ENCODE measurements at regions not wholly inside any gene's neighbourhood (a gene's known extent, or its start where the extent isn't known, plus 50 kb on each side); places are given as distances from the start of the nearest gene placed in this dataset.

DNA sequence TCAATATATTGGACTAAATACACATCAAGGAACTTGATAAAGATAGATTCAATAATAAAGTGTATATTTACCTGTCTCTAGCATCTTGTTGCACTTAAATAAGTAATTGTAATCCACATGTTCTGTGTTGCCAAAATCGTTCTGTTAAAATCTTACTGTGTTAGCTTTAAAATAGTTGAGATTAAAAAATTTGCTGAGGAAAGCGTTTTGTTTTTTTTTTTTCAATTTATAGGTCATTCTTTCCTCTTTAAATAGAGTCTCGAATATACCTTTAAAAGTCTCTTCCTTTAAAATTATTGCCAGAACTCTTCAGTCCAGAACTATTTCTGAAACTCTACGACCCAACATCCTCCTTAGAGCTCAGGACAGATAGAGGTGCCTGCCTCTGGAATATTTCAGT lies 195.6 kb upstream of the OPRM1 start:
- TF ChIP-seq, protein P1, sequence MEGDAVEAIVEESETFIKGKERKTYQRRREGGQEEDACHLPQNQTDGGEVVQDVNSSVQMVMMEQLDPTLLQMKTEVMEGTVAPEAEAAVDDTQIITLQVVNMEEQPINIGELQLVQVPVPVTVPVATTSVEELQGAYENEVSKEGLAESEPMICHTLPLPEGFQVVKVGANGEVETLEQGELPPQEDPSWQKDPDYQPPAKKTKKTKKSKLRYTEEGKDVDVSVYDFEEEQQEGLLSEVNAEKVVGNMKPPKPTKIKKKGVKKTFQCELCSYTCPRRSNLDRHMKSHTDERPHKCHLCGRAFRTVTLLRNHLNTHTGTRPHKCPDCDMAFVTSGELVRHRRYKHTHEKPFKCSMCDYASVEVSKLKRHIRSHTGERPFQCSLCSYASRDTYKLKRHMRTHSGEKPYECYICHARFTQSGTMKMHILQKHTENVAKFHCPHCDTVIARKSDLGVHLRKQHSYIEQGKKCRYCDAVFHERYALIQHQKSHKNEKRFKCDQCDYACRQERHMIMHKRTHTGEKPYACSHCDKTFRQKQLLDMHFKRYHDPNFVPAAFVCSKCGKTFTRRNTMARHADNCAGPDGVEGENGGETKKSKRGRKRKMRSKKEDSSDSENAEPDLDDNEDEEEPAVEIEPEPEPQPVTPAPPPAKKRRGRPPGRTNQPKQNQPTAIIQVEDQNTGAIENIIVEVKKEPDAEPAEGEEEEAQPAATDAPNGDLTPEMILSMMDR (IDR thresholded peaks at IDR 0.05): no peak
- TF ChIP-seq POLR2A (IDR thresholded peaks at IDR 0.05): no peak

All from right lobe of liver (tissue), 4 donors.